ENCODE measurements at regions not wholly inside any gene's neighbourhood (a gene's known extent, or its start where the extent isn't known, plus 50 kb on each side); places are given as distances from the start of the nearest gene placed in this dataset.
"Not testable (repeated sequence)": the region's sequence is repeated elsewhere in the genome, so short reads cannot be mapped to it uniquely, and the experiment has no call there.

- H3K36me3 ChIP-seq; H3K27ac ChIP-seq; H3K4me3 ChIP-seq (replicated peaks in 1 of 3); H3K9me3 ChIP-seq; H3K4me1 ChIP-seq; intact Hi-C loops (cut with DNase I); DNase-seq; H3K27me3 ChIP-seq: not testable (repeated sequence)
- WGBS, 2 donors, result 90% methylated on average over 8 of the region's 8 CpGs
Measured at GRCh38 chr1:147348592-147348991, 106.1 kb downstream of the CHD1L start.

- intact Hi-C loops (cut with DNase I), result no loop called here
- DNase-seq, result no peak
- no peaks in the 10 kb centered on the region for H3K27me3 ChIP-seq
- H3K9me3 ChIP-seq, result no peaks in the 10 kb centered on the region
- H3K27ac ChIP-seq, result no peak overlapping the region
- WGBS, 2 donors, result 79 to 84% methylated on average over 1 of the region's 1 CpG
- no peak for TF ChIP-seq POLR2A (IDR thresholded peaks at IDR 0.05)
- no peak for TF ChIP-seq CTCF (IDR thresholded peaks at IDR 0.05)
- H3K4me1 ChIP-seq, result no peaks in the 10 kb centered on the region
- H3K4me3 ChIP-seq (replicated peaks in 1 of 3), result no peak overlapping the region
- no peaks in the 10 kb centered on the region for H3K36me3 ChIP-seq
Measured at GRCh38 chr1:147349533-147349932, 107.0 kb downstream of the CHD1L start.

DNA sequence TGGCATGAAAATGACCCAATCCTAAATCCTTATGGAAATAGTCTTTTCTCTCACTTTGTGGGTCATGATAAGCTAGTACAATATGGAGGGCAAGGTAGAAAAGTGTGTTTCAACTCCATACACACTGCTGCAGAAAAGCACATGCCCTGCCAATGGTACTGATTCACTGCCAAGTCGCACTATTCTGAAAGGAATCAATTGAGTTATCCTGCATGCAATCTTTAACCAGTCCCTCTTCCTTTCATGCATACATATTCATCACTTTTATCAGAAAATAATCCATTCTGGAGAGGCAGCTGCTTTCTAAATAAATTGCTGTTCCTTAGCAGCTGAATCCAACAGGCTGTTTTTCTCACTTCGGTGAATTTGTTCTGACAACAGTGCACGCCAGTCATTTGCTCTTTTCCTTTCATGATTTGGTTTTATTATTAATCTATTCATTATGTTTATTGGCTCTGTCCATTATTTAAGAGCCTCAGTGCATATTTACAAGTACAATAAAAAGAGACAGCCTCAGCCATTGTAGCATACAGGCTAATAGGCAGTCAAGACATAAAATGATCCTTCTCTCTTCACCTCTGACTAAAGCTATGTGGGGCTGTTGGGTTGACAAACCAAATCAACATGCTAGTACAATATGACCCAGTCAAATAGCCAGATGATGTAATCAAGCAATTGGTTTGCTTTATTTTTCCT, 108.8 kb downstream of the CHD1L start:
- 87 to 89% methylated on average over 3 of the region's 3 CpGs for WGBS, 2 donors

GRCh38 chr1:147377263-147378246, 135.1 kb downstream of the CHD1L start:
- no peaks in the 10 kb centered on the region for H3K4me1 ChIP-seq
- WGBS, 2 donors, result 65 to 66% methylated on average over 4 of the region's 4 CpGs
- intact Hi-C loops (cut with DNase I), result no loop called here

More for the DNA sequence above, 108.8 kb downstream of the CHD1L start:
- intact Hi-C loops (cut with DNase I), result no loop called here
- H3K36me3 ChIP-seq, result no peaks in the 10 kb centered on the region
- no peaks in the 10 kb centered on the region for H3K4me1 ChIP-seq
- TF ChIP-seq CTCF (IDR thresholded peaks at IDR 0.05), result no peak
- no peak for TF ChIP-seq POLR2A (IDR thresholded peaks at IDR 0.05)
- no peak overlapping the region for H3K4me3 ChIP-seq (replicated peaks in 1 of 3)
- H3K9me3 ChIP-seq, result no peaks in the 10 kb centered on the region
- H3K27me3 ChIP-seq, result no peaks in the 10 kb centered on the region
- H3K27ac ChIP-seq, result no peak overlapping the region
- no peak for DNase-seq

GRCh38 chr1:147379889-147380288, 137.4 kb downstream of the CHD1L start:
- intact Hi-C loops (cut with DNase I), result loop anchor here (10.0 kb wide), 1 partner anchor 105 kb away; no protein-coding TSS in a partner anchor
- Histone ChIP-seq H3K9me3 (no peaks in the 10 kb centered on the region), H3K27ac (no peak overlapping the region), H3K27me3 (no peaks in the 10 kb centered on the region), H3K4me1 (no peaks in the 10 kb centered on the region), H3K36me3 (no peaks in the 10 kb centered on the region), H3K4me3 (replicated peaks in 1 of 3) (no peak overlapping the region)
- TF ChIP-seq POLR2A (IDR thresholded peaks at IDR 0.05), result no peak
- TF ChIP-seq CTCF (IDR thresholded peaks at IDR 0.05), result no peak
- WGBS, 2 donors, result 94 to 97% methylated on average over 3 of the region's 3 CpGs
- no peak for DNase-seq

More at GRCh38 chr1:147377263-147378246, 135.1 kb downstream of the CHD1L start:
- TF ChIP-seq POLR2A (IDR thresholded peaks at IDR 0.05) (no peak), CTCF (IDR thresholded peaks at IDR 0.05) (no peak)
- H3K27me3 ChIP-seq, result no peaks in the 10 kb centered on the region
- H3K36me3 ChIP-seq, result no peaks in the 10 kb centered on the region
- DNase-seq, result no peak
- H3K9me3 ChIP-seq, result no peaks in the 10 kb centered on the region
- no peak overlapping the region for H3K27ac ChIP-seq
- H3K4me3 ChIP-seq (replicated peaks in 1 of 3), result no peak overlapping the region

All from thyroid gland (tissue), 4 donors.